ENCODE measurements at regions not wholly inside any gene's neighbourhood (a gene's known extent, or its start where the extent isn't known, plus 50 kb on each side); places are given as distances from the start of the nearest gene placed in this dataset.

DNA sequence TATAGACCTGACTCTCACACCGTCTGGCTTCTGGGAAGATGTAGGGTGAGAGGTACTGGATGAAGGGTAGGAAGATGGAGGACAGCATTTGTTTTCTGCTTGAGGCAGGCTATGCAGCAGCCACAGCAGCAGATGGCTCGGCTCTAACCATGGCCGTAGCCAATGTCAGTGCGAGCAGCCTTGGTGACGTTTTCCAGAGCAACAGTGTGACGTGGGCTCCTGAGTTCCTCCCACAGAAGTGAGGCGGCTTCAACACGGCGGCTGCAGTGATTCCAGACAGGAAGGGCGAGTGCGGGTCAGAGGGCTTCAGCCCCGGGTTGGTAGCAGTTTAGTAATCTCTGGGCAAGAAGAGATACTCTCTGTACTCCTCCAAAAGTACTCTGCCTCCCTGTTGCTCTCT is 133.0 kb upstream of the MYT1L start:
- TF ChIP-seq, protein P1, sequence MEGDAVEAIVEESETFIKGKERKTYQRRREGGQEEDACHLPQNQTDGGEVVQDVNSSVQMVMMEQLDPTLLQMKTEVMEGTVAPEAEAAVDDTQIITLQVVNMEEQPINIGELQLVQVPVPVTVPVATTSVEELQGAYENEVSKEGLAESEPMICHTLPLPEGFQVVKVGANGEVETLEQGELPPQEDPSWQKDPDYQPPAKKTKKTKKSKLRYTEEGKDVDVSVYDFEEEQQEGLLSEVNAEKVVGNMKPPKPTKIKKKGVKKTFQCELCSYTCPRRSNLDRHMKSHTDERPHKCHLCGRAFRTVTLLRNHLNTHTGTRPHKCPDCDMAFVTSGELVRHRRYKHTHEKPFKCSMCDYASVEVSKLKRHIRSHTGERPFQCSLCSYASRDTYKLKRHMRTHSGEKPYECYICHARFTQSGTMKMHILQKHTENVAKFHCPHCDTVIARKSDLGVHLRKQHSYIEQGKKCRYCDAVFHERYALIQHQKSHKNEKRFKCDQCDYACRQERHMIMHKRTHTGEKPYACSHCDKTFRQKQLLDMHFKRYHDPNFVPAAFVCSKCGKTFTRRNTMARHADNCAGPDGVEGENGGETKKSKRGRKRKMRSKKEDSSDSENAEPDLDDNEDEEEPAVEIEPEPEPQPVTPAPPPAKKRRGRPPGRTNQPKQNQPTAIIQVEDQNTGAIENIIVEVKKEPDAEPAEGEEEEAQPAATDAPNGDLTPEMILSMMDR (conservative IDR thresholded peaks at IDR 0.05 in 1 of 2, IDR thresholded peaks at IDR 0.05 in 1 of 2; ENCODE audit: low read depth in 1 of 2, low read length in 2 of 2), result no peak
- no peak for TF ChIP-seq EZH2 (IDR thresholded peaks at IDR 0.05; ENCODE audit: low read length, missing control alignments)

All from fibroblast of lung (primary cell).